ENCODE measurements at regions not wholly inside any gene's neighbourhood (a gene's known extent, or its start where the extent isn't known, plus 50 kb on each side); places are given as distances from the start of the nearest gene placed in this dataset.

DNA sequence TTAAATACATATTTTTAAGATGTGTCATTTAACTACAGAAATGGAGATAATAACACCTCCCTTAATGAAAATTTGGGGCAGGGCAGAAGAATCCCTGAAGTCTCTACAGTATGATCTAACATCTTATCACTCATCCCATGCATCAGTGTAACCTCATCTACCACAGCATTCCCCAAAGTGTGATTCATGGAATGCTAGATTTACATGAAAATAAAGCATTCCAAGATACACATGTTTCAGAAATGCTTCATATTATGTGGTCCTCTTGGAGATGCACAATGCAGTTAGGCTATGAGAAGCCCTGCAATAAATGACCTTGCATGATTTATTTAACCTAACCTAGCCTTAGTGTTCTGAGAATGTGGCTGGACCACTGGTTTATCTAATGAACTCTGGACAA is 166.9 kb upstream of the SYT6 start:
- no peak for TF ChIP-seq POLR2A (IDR thresholded peaks at IDR 0.05)
- TF ChIP-seq, protein P1, sequence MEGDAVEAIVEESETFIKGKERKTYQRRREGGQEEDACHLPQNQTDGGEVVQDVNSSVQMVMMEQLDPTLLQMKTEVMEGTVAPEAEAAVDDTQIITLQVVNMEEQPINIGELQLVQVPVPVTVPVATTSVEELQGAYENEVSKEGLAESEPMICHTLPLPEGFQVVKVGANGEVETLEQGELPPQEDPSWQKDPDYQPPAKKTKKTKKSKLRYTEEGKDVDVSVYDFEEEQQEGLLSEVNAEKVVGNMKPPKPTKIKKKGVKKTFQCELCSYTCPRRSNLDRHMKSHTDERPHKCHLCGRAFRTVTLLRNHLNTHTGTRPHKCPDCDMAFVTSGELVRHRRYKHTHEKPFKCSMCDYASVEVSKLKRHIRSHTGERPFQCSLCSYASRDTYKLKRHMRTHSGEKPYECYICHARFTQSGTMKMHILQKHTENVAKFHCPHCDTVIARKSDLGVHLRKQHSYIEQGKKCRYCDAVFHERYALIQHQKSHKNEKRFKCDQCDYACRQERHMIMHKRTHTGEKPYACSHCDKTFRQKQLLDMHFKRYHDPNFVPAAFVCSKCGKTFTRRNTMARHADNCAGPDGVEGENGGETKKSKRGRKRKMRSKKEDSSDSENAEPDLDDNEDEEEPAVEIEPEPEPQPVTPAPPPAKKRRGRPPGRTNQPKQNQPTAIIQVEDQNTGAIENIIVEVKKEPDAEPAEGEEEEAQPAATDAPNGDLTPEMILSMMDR (IDR thresholded peaks at IDR 0.05) = no peak

All from testis (tissue), 2 donors.